Fibroblast of mammary gland (primary cell): ENCODE measurements at regions not wholly inside any gene's neighbourhood (a gene's known extent, or its start where the extent isn't known, plus 50 kb on each side); places are given as distances from the start of the nearest gene placed in this dataset.

Experiments used
- DNase-seq: peaks from one replicate; pipeline ENCODE4 v3.0.0-alpha.2; 2010; ENCODE audit warnings: low read depth
- H3K4me3 ChIP-seq: 2 replicates; pipeline ENCODE4 v1.5.1; 2011; ENCODE audit warnings: low read depth, mild to moderate bottlenecking, low read length, moderate library complexity; ENCODE audit not compliant: control insufficient read depth
- TF ChIP-seq, protein P1 (sequence below): conservative IDR thresholded peaks from 2 replicates; pipeline ENCODE4 v1.5.1; 2011; ENCODE audit warnings: low read depth, low read length, inconsistent platforms; ENCODE audit not compliant: control insufficient read depth, insufficient read depth

DNA sequence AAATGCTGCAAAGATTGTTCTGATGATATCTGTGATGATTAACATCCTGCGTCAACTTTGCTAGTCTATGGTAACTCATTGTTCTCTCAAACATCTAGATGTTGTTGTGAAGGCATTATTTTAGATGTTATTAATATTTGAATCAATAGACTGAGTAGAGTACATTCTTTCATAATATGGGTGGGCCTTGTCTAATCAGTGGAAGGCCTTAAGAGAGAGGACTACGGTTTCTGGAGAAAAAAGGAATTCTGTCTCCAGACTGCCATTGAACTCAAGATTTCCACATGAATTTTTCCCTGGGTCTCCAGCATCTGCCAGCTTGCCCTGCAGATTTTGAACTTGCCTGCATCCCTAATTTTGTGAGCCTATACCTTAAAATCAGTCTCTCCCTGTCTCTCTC is 2381.1 kb upstream of the AGA start:
- H3K4me3 ChIP-seq = no peak overlapping the region
- TF ChIP-seq, protein P1, sequence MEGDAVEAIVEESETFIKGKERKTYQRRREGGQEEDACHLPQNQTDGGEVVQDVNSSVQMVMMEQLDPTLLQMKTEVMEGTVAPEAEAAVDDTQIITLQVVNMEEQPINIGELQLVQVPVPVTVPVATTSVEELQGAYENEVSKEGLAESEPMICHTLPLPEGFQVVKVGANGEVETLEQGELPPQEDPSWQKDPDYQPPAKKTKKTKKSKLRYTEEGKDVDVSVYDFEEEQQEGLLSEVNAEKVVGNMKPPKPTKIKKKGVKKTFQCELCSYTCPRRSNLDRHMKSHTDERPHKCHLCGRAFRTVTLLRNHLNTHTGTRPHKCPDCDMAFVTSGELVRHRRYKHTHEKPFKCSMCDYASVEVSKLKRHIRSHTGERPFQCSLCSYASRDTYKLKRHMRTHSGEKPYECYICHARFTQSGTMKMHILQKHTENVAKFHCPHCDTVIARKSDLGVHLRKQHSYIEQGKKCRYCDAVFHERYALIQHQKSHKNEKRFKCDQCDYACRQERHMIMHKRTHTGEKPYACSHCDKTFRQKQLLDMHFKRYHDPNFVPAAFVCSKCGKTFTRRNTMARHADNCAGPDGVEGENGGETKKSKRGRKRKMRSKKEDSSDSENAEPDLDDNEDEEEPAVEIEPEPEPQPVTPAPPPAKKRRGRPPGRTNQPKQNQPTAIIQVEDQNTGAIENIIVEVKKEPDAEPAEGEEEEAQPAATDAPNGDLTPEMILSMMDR = no peak
- no peak for DNase-seq

DNA sequence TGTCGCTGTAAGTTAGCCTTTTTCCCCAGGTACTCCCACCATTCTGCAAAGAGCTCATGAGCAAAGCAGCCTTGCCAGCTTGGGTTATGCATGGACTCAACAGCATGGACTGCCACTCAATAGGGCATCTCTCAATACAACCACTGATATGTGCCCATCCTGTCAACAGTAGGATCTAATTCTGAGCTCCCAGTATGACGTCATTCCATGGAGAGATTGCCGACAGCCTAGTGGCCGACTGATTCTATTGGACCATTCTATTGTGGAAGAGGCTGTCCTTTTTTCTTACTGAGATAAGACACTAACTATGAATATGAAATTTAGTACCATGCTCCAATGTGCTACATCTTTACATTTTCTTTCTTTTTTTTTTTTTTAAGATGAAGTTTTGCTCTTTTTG is 2389.0 kb upstream of the AGA start:
- no peak for DNase-seq
- H3K4me3 ChIP-seq = no peak overlapping the region
- TF ChIP-seq, protein P1 = no peak

- no peak overlapping the region for H3K4me3 ChIP-seq
- TF ChIP-seq, protein P1 = no peak
Observed at GRCh38 chr4:179836179-179837075, 2394.2 kb upstream of the AGA start.

DNA sequence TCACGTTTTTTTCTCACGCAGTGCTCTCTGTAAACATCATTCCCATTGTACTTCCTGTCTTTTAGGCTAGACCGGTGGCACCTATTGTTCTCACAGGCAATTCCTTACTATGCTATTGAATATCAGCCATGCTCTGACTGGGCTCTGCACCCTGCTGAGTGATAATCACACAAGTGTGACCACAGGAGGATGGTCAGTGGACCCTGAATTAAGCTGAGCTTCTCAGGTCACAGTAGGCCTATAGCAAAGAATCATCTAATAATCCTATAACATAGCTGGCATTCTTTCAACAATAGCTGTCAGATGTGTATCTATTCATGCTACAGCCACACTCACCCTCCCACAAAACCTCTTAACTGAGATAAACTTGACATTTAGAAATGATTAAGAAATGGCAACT is 2399.8 kb upstream of the TENM3 start:
- DNase-seq = no peak
- no peak overlapping the region for H3K4me3 ChIP-seq
- TF ChIP-seq, protein P1 = no peak

More at GRCh38 chr4:179836179-179837075, 2394.2 kb upstream of the AGA start:
- no peak for DNase-seq

DNA sequence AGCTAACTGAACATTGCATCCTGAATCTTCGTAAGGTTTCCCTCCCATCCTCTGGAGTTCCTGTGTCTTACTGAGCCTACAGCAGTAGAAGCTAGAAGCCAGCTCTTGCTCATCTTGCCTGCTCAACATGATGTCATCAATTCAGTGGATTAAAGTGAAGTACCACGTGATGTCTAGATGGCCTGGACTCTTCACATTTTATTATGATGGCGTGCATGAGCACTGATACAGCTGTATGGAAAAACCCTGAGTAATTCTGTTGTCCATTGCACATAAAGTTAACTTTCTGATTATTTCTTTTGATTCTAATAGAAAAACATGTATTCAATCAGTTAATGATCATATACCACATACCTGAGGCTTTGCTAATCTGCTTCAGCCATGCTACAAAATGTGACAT is 2387.7 kb upstream of the TENM3 start:
- H3K4me3 ChIP-seq = no peak overlapping the region
- DNase-seq = no peak
- TF ChIP-seq, protein P1 = no peak

DNA sequence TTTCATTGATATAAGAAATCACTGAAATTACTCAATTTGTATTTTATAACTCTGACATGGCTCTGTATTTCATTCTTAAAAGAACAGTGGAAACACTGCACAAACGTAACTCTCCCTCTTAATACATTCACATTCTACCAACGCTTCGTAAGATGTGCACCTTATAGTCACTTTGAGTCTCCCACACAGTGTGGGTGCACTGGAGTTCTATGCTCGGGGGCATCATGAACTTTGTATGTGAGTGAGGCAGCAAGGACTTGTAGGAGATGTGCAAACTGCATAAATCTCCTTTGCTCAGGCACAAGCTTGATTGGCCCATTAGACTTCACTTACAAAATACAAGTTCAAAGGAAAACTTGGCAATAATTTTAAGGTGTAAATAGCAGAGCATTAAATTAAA is 2385.0 kb upstream of the TENM3 start:
- TF ChIP-seq, protein P1 = no peak

DNA sequence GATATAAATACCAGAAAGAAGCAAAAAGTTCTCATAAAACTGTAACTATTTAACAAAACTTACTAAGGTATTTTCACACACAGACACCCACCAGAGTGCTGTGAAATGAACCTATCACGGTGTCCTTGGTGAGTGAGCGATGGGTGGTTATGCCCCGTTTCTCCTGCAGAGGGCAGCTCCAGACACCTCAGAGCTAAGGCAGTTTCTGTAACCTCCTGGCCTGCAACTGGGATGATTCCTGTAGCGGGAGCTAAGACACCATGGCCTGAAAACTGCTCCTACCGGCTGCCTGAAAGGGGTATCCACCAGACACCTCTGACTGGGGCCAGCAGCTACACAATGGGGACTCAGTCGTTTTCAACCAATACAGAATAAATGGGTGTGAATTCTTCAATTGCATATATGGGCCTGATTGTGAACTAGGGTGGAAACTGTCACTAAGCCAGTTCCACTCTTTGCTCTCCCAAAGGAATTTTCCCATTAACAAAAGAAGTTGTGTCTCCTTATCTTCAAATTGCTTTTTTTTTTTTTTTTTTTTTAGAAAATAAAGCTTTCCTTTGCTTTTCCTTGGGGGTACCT is 2375.8 kb upstream of the TENM3 start:
- TF ChIP-seq, protein P1 = peak; percentile 47
- DNase-seq = peak; percentile 9
- no peak overlapping the region for H3K4me3 ChIP-seq

More for the DNA sequence above, 2385.0 kb upstream of the TENM3 start:
- DNase-seq = no peak
- H3K4me3 ChIP-seq = no peak overlapping the region
